Suppressor macrophage (primary cell): ENCODE measurements at regions not wholly inside any gene's neighbourhood (a gene's known extent, or its start where the extent isn't known, plus 50 kb on each side); places are given as distances from the start of the nearest gene placed in this dataset.

ENCODE experiments used
- DNase-seq, 4 experiments: peaks; one replicate each; pipeline ENCODE4 v3.0.0-alpha.2; 2020 to 2022

GRCh38 chr2:138180692-138181386 lies 216.6 kb downstream of the HNMT start:
- DNase-seq = no peak

- no peak for DNase-seq
These were observed 218.1 kb downstream of the HNMT start for GRCh38 chr2:138182250-138182936.

GRCh38 chr2:138182937-138183312 lies 218.7 kb downstream of the HNMT start:
- DNase-seq = no peak

- DNase-seq = no peak
These were observed 219.4 kb downstream of the HNMT start for GRCh38 chr2:138183705-138184104.

- DNase-seq = no peak
These were observed 220.2 kb downstream of the HNMT start for GRCh38 chr2:138184428-138184827.

GRCh38 chr2:138185827-138186226 lies 221.6 kb downstream of the HNMT start:
- DNase-seq = no peak

- no peak for DNase-seq
These were observed 222.9 kb downstream of the HNMT start for GRCh38 chr2:138187221-138187620.

GRCh38 chr2:138190999-138191398 lies 226.7 kb downstream of the HNMT start:
- DNase-seq = no peak

- no peak for DNase-seq
These were observed 229.3 kb downstream of the HNMT start for GRCh38 chr2:138193416-138194213.

GRCh38 chr2:138201286-138201685 lies 237.0 kb downstream of the HNMT start:
- DNase-seq = no peak

- DNase-seq = no peak
These were observed 238.5 kb downstream of the HNMT start for GRCh38 chr2:138202762-138203161.

GRCh38 chr2:138205281-138205680 lies 241.0 kb downstream of the HNMT start:
- DNase-seq = no peak

- no peak for DNase-seq
These were observed 243.0 kb downstream of the HNMT start for GRCh38 chr2:138207074-138207930.

- DNase-seq = no peak
These were observed 244.7 kb downstream of the HNMT start for GRCh38 chr2:138209009-138209408.

- DNase-seq = no peak
These were observed 246.2 kb downstream of the HNMT start for GRCh38 chr2:138210487-138210886.

GRCh38 chr2:138212434-138212833 lies 248.2 kb downstream of the HNMT start:
- DNase-seq = no peak

GRCh38 chr2:138213084-138213483 lies 248.8 kb downstream of the HNMT start:
- no peak for DNase-seq

GRCh38 chr2:138213624-138214023 lies 249.4 kb downstream of the HNMT start:
- no peak for DNase-seq

- DNase-seq = no peak
These were observed 251.7 kb downstream of the HNMT start for GRCh38 chr2:138215958-138216357.

GRCh38 chr2:138217975-138218374 lies 253.7 kb downstream of the HNMT start:
- no peak for DNase-seq

- DNase-seq = no peak
These were observed 254.1 kb downstream of the HNMT start for GRCh38 chr2:138218397-138218796.

- no peak for DNase-seq
These were observed 255.7 kb downstream of the HNMT start for GRCh38 chr2:138219961-138220360.

GRCh38 chr2:138221358-138221757 lies 257.1 kb downstream of the HNMT start:
- DNase-seq = no peak
